ENCODE measurements at regions not wholly inside any gene's neighbourhood (a gene's known extent, or its start where the extent isn't known, plus 50 kb on each side); places are given as distances from the start of the nearest gene placed in this dataset.
"Not testable (repeated sequence)": the region's sequence is repeated elsewhere in the genome, so short reads cannot be mapped to it uniquely, and the experiment has no call there.

DNA sequence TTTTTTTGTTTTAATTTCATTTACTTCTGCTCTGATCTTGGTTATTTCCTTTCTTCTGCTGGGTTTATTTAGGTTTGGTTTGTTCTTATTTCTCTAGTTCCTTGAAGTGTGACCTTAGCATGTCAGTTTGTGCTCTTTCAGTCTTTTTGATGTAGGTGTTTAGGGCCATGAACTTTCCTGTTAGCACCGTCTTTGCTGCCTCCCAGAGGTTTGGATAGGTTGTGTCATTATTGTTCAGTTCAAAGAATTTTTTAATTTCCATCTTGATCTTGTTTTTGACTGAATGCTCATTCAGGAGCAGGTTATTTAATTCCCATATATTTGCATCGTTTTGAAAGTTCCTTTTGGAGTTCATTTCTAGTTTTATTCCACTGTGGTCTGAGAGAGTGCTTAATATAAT lies 539.0 kb upstream of the ZP4 start:
- DNase-seq, result not testable (repeated sequence)

DNA sequence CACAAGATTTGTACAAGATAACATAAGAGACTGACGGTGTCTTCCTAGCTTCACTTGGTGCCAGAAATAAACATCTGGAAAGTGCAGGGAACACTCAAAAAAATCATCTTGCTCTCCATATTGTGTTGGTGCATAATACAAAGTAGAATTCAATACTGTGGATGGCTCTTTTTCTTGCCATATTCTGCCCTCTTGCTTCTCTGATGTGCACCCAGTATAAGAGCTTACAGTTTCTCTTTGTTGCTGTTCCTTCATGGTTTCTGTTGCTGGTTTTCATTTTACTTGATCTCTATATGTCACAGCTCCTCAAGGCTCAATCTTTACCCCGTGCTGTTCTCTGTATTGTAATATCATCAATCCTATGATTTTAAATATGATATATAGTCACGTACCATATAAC lies 528.5 kb upstream of the ZP4 start:
- DNase-seq, result no peak

- no peak for DNase-seq
Measured at GRCh38 chr1:238409932-238410331, 519.2 kb upstream of the ZP4 start.

- no peak for DNase-seq
Measured at GRCh38 chr1:238409191-238409850, 518.6 kb upstream of the ZP4 start.

- no peak for DNase-seq
Measured at GRCh38 chr1:238408737-238409136, 518.0 kb upstream of the ZP4 start.

DNA sequence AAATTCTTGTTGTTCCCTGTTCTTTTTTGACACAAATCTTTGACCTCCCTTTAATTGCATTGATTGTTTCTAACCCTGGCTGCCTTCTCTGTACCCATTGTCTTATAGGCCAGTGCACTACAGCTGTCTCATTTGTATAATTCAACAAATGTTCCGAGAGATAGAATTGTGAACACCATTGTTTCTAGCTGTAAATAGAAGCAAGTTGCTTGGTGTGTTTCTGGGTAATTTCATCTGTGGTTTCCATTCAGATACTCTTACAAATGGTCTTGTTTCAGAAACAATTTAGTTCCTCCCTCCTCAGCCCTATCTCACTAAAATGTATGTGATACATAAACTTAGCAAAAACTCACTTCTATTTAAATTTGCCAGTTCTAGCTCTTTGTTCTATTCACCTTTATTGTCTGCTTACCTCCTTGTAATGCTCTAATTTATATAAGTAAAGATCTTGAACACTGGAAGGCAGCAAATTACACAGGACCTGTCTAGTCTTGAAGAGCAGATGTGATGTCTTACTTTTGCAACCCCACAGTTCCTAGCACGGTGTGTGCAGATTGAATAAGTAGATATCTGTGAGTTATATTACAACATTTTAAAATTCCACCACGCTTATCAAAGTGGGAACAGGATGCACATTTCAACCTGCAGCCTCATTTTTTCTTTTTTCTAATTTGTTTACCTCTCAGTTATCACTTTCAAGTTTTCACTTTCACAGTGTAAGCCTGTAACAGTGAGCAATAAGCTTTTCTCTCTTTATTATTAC lies 515.6 kb upstream of the ZP4 start:
- DNase-seq, result no peak

DNA sequence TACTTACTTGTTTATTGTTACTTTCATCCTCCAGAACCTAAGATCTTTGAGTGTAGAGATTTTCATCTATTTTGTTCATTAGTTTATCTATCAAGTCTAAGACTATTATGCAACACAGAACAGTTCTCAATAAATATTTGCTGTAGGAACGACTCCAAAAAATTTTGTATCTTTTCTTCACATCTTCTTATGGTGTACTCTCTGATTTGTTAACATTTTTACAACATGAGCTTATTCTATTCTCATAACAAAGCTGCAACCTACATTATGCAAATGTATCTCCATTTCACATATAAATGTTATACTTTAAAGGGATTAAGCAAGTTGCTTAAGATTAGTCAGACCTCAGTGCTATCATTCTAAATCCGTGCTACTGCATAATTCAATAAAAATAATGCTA lies 514.2 kb upstream of the ZP4 start:
- no peak for DNase-seq

- no peak for DNase-seq
Measured at GRCh38 chr1:238404481-238404880, 513.8 kb upstream of the ZP4 start.

- no peak for DNase-seq
Measured at GRCh38 chr1:238401144-238401543, 510.4 kb upstream of the ZP4 start.

DNA sequence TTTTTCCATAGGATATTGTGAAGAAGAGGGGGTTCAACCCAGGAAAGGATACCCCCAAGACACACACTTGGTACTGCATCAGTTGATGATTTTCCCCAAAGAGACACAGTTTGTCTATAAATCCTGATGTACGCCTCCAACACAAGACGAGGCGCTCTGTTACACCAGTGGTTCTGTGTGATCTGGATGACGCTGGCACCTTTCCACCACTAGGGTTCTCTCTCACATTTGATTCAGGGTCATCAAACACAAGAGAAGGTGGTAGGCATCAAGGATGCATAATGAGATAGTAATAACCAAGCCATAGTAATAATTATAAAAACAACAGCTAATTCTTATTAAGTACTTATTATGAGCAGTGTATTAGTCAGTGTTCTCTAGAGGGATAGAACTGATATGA lies 508.8 kb upstream of the ZP4 start:
- no peak for DNase-seq

GRCh38 chr1:238396140-238396539 lies 505.4 kb upstream of the ZP4 start:
- no peak for DNase-seq

DNA sequence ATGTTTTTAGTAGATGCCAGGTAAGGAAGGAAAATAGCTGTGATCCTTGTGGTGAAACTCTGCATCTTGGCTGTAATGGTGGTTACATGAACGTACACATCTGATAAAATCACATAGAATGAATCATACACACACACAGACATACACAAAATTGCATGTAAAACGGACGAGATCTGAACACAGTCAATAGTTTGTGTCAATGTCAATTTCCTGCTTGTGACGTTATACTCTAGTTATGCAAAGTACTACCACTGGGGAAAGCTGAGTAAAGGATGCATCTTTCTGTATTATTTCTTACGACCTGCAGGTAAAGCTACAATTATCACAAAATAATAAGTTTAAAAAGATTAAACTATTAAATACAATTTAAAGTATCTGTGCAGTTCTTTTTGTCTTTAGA lies 493.7 kb upstream of the ZP4 start:
- no peak for DNase-seq

- DNase-seq, result no peak
Measured at GRCh38 chr1:238380167-238380566, 489.4 kb upstream of the ZP4 start.

- not testable (repeated sequence) for DNase-seq
Measured at GRCh38 chr1:238379446-238379845, 488.7 kb upstream of the ZP4 start.

GRCh38 chr1:238377280-238377919 lies 486.7 kb upstream of the ZP4 start:
- no peak for DNase-seq

DNA sequence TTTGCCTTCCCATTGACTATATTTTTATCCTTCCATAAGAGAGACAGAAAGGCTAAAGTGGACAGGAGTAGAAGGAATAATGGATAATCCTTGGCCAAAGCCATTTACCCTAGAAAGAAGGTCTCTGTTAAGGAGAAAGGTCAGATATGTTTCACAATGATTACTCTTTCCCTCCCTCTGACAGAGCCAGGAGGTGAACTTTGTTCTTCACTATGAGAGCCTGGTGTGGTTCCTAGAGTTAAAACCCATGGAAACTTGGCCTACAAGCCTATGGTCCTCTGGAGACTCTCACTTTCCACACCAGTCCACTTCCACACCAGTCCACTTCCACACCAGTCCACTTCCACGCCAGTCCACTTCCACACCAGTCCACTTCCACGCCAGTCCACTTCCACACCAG lies 479.9 kb upstream of the ZP4 start:
- no peak for DNase-seq

- DNase-seq, result no peak
Measured at GRCh38 chr1:238364214-238364892, 473.6 kb upstream of the ZP4 start.

- no peak for DNase-seq
Measured at GRCh38 chr1:238360474-238360873, 469.8 kb upstream of the ZP4 start.

DNA sequence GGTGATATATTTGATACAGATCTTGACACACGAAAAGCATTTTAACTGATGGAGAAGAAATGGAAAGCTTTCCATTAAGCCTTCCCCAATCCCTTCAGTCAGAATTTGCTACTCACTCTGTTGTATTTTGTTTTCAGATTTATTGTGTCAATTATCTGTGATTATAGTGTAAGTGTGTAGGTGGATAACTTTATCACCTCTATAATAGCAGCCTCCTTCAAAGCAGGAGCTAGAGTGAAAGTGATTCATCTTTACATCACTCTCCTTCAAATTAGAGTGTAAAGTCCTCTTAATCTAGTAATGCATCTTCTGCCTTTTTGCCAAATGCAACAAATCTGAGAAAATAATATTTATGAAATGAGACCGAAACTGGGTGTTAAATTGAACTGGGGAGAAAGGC lies 459.7 kb upstream of the ZP4 start:
- no peak for DNase-seq

GRCh38 chr1:238346340-238346739 lies 455.6 kb upstream of the ZP4 start:
- no peak for DNase-seq

GRCh38 chr1:238345837-238346236 lies 455.1 kb upstream of the ZP4 start:
- no peak for DNase-seq

- no peak for DNase-seq
Measured at GRCh38 chr1:238343852-238344251, 453.1 kb upstream of the ZP4 start.

GRCh38 chr1:238341395-238341794 lies 450.7 kb upstream of the ZP4 start:
- DNase-seq, result no peak

DNA sequence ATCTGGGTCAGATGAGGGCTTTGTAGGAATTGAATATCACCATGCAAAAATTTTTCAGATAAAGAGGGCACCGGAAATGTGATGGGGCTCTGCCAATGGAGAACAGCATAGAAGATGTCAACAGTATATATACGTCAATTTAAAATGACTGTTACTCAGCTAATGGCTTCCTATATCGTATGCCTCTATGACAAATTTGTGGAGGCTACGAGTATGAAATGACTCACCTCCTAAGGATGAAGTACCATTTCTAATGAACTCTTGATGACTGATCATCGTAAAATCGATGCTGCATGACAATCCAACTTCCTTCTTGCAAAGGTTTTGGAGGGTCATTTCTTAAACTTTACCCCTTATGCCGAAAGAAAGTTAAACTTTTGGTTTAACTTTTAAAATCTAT lies 450.3 kb upstream of the ZP4 start:
- no peak for DNase-seq

Measured in NCI-H1694 treated with DMSO at 0.1 percent for 48 hours (cell line).